ENCODE measurements at regions not wholly inside any gene's neighbourhood (a gene's known extent, or its start where the extent isn't known, plus 50 kb on each side); places are given as distances from the start of the nearest gene placed in this dataset.

DNA sequence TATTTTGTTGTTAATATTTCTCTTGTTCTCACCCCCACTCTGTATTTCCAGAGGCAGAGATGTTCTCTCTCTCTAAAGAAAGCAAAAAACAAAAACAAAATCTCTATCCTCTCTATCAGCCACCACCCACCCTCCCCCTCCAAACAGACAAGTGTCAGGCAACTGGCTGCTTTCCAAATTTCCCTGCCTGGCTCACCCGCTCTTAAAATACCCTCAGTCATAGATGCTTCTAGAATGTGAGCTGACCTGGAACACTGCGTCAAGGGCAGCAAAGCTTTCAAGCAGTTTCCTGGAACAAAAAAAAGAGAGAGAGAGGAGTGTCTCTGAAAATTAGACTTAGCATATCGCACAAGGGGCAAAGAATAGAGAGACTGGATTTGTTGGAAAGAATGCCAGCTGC lies 341.0 kb upstream of the ZMIZ1 start:
- ATAC-seq (peak in 3 of 4 donors; percentile 44 to 58 (median 56)), FAIRE-seq (no peak), DNase-seq (no peak)
- H3K9me3 ChIP-seq: no peaks in the 10 kb centered on the region
- no peaks in the 10 kb centered on the region for H3K27me3 ChIP-seq
- no peaks in the 10 kb centered on the region for H3K4me1 ChIP-seq
- intact Hi-C loops (cut with DNase I): no loop called here
- H3K4me3 ChIP-seq: no peak overlapping the region
- H3K36me3 ChIP-seq: no peaks in the 10 kb centered on the region
- no peak overlapping the region for H3K27ac ChIP-seq
- TF ChIP-seq, protein P1, sequence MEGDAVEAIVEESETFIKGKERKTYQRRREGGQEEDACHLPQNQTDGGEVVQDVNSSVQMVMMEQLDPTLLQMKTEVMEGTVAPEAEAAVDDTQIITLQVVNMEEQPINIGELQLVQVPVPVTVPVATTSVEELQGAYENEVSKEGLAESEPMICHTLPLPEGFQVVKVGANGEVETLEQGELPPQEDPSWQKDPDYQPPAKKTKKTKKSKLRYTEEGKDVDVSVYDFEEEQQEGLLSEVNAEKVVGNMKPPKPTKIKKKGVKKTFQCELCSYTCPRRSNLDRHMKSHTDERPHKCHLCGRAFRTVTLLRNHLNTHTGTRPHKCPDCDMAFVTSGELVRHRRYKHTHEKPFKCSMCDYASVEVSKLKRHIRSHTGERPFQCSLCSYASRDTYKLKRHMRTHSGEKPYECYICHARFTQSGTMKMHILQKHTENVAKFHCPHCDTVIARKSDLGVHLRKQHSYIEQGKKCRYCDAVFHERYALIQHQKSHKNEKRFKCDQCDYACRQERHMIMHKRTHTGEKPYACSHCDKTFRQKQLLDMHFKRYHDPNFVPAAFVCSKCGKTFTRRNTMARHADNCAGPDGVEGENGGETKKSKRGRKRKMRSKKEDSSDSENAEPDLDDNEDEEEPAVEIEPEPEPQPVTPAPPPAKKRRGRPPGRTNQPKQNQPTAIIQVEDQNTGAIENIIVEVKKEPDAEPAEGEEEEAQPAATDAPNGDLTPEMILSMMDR (IDR thresholded peaks at IDR 0.05): no peak
- WGBS, 2 donors: 51 to 56% methylated on average over 3 of the region's 3 CpGs

DNA sequence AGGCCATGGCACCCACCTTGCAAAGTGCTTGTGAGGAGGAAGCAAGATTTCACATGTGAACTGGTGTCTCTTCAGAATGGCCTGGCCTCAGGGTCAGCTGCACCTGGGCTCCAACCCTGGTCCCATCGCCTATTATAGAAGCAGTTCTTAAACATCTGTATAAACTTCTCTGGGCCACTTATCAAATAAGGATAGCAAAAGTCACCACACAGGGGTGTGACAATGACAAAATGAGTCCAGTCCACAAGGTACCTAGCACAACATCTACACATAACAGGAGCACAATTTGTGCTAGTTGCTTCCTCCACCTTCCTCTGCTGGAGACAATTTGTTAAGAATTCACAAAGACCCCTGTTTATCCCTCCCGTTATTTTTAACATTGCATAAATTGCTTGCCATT lies 340.6 kb upstream of the ZMIZ1 start:
- no peaks in the 10 kb centered on the region for H3K4me1 ChIP-seq
- no peaks in the 10 kb centered on the region for H3K9me3 ChIP-seq
- FAIRE-seq: no peak
- intact Hi-C loops (cut with DNase I): no loop called here
- no peaks in the 10 kb centered on the region for H3K27me3 ChIP-seq
- H3K4me3 ChIP-seq: no peak overlapping the region
- no peak overlapping the region for H3K27ac ChIP-seq
- no peaks in the 10 kb centered on the region for H3K36me3 ChIP-seq
- TF ChIP-seq, protein P1 (IDR thresholded peaks at IDR 0.05): no peak
- DNase-seq: no peak
- no peak for ATAC-seq
- 89 to 91% methylated on average over 2 of the region's 2 CpGs for WGBS, 2 donors

DNA sequence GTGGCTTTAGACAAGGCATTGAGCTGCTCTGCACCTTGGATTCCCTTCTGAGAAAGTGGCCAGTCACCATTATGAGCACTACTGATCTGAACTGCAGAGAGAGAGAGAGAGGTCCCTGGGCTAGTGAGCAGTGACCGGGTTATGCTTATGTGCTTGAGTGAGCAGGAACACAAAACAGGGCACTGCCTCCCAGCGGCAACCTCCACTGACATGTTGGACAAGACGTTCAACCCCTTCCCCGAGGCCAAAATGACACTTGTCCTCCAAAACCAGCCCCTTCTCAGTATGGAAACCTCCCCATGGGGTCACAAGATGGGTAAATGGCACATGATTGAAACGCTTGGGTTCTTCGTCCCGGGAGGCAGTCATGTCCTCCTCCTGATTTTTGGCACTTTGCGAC lies 339.4 kb upstream of the ZMIZ1 start:
- no peak for FAIRE-seq
- WGBS, 2 donors: 95 to 96% methylated on average over 8 of the region's 8 CpGs
- no peak overlapping the region for H3K27ac ChIP-seq

DNA sequence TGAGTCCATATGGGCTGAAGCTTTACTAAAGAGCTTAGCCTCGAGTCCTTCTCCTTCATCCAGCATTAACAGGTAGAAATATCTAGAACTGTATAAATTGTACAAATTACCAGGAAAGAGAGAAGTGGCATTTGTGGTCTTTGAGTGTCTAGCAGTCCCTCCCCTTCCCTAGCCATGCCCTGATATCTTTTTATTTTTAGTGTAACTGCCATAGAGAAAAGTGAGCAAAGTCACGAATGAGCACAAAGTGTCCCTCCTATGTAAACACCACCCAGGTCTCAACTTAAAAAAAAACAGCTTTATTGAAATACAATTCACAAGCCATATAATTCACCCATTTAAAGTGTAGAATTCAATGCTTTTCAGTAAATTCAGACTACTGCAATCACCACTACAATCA lies 339.0 kb upstream of the ZMIZ1 start:
- Histone ChIP-seq H3K4me1 (no peaks in the 10 kb centered on the region), H3K36me3 (no peaks in the 10 kb centered on the region), H3K27me3 (no peaks in the 10 kb centered on the region), H3K27ac (no peak overlapping the region), H3K4me3 (no peak overlapping the region), H3K9me3 (no peaks in the 10 kb centered on the region)
- no peak for DNase-seq
- TF ChIP-seq, protein P1 (IDR thresholded peaks at IDR 0.05): no peak
- intact Hi-C loops (cut with DNase I): no loop called here
- no peak for ATAC-seq
- no peak for FAIRE-seq
- 32 to 72% methylated on average over 2 of the region's 2 CpGs for WGBS, 2 donors

More for the DNA sequence above, 339.4 kb upstream of the ZMIZ1 start:
- Histone ChIP-seq H3K27me3 (no peaks in the 10 kb centered on the region), H3K36me3 (no peaks in the 10 kb centered on the region), H3K9me3 (no peaks in the 10 kb centered on the region), H3K4me3 (no peak overlapping the region), H3K4me1 (no peaks in the 10 kb centered on the region)
- intact Hi-C loops (cut with DNase I): no loop called here
- ATAC-seq (no peak), DNase-seq (no peak)
- TF ChIP-seq, protein P1 (IDR thresholded peaks at IDR 0.05): no peak

DNA sequence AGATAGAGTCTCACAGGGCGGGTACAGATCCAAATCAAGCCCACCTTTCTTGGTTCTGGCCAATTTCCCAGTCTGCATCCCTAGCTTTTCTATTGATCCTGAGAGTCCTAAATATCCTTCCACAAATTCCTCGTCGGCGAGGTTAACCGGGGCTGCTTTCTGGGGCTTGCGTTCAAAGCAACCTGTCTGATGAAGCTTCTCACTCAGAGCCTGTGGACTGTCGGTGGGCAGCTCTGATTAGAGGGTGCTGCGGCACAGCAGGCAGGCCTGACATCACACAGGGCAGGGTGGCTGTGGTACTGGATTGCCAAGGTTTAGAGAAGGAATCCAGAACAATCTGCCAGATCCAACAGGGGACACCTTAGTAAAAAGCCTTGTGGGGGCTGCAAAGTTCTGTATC lies 338.0 kb upstream of the ZMIZ1 start:
- Histone ChIP-seq H3K4me1 (no peaks in the 10 kb centered on the region), H3K27me3 (no peaks in the 10 kb centered on the region), H3K4me3 (no peak overlapping the region), H3K9me3 (no peaks in the 10 kb centered on the region), H3K27ac (no peak overlapping the region), H3K36me3 (no peaks in the 10 kb centered on the region)
- DNase-seq (no peak), FAIRE-seq (no peak), ATAC-seq (no peak)
- intact Hi-C loops (cut with DNase I): no loop called here
- WGBS, 2 donors: 88 to 90% methylated on average over 8 of the region's 8 CpGs
- TF ChIP-seq, protein P1 (IDR thresholded peaks at IDR 0.05): no peak

All from pancreas (tissue), 10 donors.